Fibroblast of skin of abdomen (primary cell): ENCODE measurements at regions not wholly inside any gene's neighbourhood (a gene's known extent, or its start where the extent isn't known, plus 50 kb on each side); places are given as distances from the start of the nearest gene placed in this dataset.
"Not testable (repeated sequence)": the region's sequence is repeated elsewhere in the genome, so short reads cannot be mapped to it uniquely, and the experiment has no call there.

Experiments used
- DNase-seq: peaks from one replicate; pipeline ENCODE4 v3.0.0-alpha.2; 2013

- DNase-seq = no peak
These were observed 3031.0 kb upstream of the TEKT4 start for GRCh38 chr2:91839904-91840868.

GRCh38 chr2:91842264-91842663 lies 3029.0 kb upstream of the TEKT4 start:
- not testable (repeated sequence) for DNase-seq

GRCh38 chr2:91842913-91843312 lies 3028.3 kb upstream of the TEKT4 start:
- not testable (repeated sequence) for DNase-seq

- not testable (repeated sequence) for DNase-seq
These were observed 3027.3 kb upstream of the TEKT4 start for GRCh38 chr2:91843723-91844450.

- DNase-seq = not testable (repeated sequence)
These were observed 3026.8 kb upstream of the TEKT4 start for GRCh38 chr2:91844451-91844825.

GRCh38 chr2:91846388-91846787 lies 3024.8 kb upstream of the TEKT4 start:
- not testable (repeated sequence) for DNase-seq

- DNase-seq = not testable (repeated sequence)
These were observed 3019.4 kb upstream of the TEKT4 start for GRCh38 chr2:91851689-91852420.

GRCh38 chr2:91856971-91857370 lies 3014.3 kb upstream of the TEKT4 start:
- DNase-seq = not testable (repeated sequence)

GRCh38 chr2:91857711-91858110 lies 3013.5 kb upstream of the TEKT4 start:
- DNase-seq = not testable (repeated sequence)

GRCh38 chr2:91871716-91872115 lies 2999.5 kb upstream of the TEKT4 start:
- not testable (repeated sequence) for DNase-seq

- DNase-seq = not testable (repeated sequence)
These were observed 2997.8 kb upstream of the TEKT4 start for GRCh38 chr2:91873416-91873815.

- DNase-seq = not testable (repeated sequence)
These were observed 2993.5 kb upstream of the TEKT4 start for GRCh38 chr2:91877658-91878210.

GRCh38 chr2:91895091-91895490 lies 2976.1 kb upstream of the TEKT4 start:
- DNase-seq = not testable (repeated sequence)

- DNase-seq = not testable (repeated sequence)
These were observed 2953.6 kb upstream of the TEKT4 start for GRCh38 chr2:91917602-91918001.
